Peyer's patch (tissue), 4 donors: ENCODE measurements at regions not wholly inside any gene's neighbourhood (a gene's known extent, or its start where the extent isn't known, plus 50 kb on each side); places are given as distances from the start of the nearest gene placed in this dataset.

Experiments
- DNase-seq, 3 donors: peaks; one replicate each; pipeline ENCODE4 v3.0.0-alpha.2; 2017 to 2019
- H3K27ac ChIP-seq, 4 donors: fragments of 200-600 bp; sonication (generic); one replicate each; pipeline ENCODE4 v1.5.1; 2016 to 2019
- H3K27me3 ChIP-seq, 2 donors: fragments of 200-600 bp; sonication (generic); one replicate each; pipeline ENCODE4 v1.5.1; 2019
- H3K36me3 ChIP-seq, 3 donors: fragments of 200-600 bp; sonication (generic); one replicate each; pipeline ENCODE4 v1.5.1; 2016 to 2019
- H3K4me1 ChIP-seq, 4 donors: fragments of 200-600 bp; sonication (generic); one replicate each; pipeline ENCODE4 v1.5.1; 2016 to 2019
- H3K4me3 ChIP-seq, 4 donors: fragments of 200-600 bp; sonication (generic); 1 replicate in 3 of 4; 2 replicates in 1 of 4; pipeline ENCODE4 v1.5.1; 2016 to 2019; ENCODE audit warnings: mild to moderate bottlenecking in 1 of 4
- H3K9me3 ChIP-seq, 4 donors: fragments of 200-600 bp; sonication (generic); one replicate each; pipeline ENCODE4 v1.5.1; 2016 to 2019; ENCODE audit warnings: mild to moderate bottlenecking in 1 of 4
- POLR2A ChIP-seq, 2 donors: fragments of 450-650 bp; IDR thresholded peaks; one replicate each; pipeline ENCODE4 v1.5.1; 2017; ENCODE audit warnings: antibody characterized with exemption in 2 of 2, mild to moderate bottlenecking in 2 of 2, moderate library complexity in 2 of 2
- TF ChIP-seq, protein P1 (sequence below), 6 experiments: fragments of 450-650 bp in 4 of 6; fragments of 200-600 bp in 2 of 6; sonication (generic) in 1 of 6; IDR thresholded peaks; one replicate each; pipeline ENCODE4 v1.5.1; 2017 to 2019; ENCODE audit warnings: antibody characterized with exemption in 6 of 6, mild to moderate bottlenecking in 3 of 6, moderate library complexity in 1 of 6

DNA sequence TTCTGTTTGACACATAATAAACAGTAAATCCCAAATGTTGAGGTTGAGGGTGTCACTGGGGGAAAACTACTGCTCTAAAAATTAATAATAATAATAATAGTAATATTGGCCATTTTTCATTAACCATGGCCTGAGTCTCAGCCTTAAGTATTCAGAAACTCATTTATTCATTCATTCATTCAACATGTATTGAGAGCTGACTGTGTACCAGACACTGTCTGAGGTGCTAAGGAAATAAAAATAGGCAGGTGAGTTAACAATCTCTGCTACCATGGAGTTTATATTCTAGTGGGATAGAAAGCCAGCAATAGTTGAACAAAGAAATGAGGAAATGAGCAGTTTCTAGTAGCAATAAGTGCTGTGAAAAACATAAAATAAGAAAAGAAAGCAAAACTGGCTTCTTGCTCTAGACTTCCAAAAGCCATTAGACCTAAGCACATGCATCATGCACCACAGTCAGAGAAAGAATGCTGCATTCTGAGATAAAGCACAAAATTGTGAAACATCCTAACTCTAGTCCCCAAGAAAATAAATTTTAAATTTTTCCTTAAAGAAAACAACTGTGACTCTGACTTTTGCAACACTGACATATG lies 278.7 kb downstream of the RCHY1 start:
- no peak overlapping the region for H3K4me3 ChIP-seq
- H3K4me1 ChIP-seq, result no peaks in the 10 kb centered on the region
- no peaks in the 10 kb centered on the region for H3K27me3 ChIP-seq
- no peak for TF ChIP-seq POLR2A (IDR thresholded peaks at IDR 0.05)
- TF ChIP-seq, protein P1, sequence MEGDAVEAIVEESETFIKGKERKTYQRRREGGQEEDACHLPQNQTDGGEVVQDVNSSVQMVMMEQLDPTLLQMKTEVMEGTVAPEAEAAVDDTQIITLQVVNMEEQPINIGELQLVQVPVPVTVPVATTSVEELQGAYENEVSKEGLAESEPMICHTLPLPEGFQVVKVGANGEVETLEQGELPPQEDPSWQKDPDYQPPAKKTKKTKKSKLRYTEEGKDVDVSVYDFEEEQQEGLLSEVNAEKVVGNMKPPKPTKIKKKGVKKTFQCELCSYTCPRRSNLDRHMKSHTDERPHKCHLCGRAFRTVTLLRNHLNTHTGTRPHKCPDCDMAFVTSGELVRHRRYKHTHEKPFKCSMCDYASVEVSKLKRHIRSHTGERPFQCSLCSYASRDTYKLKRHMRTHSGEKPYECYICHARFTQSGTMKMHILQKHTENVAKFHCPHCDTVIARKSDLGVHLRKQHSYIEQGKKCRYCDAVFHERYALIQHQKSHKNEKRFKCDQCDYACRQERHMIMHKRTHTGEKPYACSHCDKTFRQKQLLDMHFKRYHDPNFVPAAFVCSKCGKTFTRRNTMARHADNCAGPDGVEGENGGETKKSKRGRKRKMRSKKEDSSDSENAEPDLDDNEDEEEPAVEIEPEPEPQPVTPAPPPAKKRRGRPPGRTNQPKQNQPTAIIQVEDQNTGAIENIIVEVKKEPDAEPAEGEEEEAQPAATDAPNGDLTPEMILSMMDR (IDR thresholded peaks at IDR 0.05), result no peak
- H3K36me3 ChIP-seq, result no peaks in the 10 kb centered on the region
- H3K27ac ChIP-seq, result no peak overlapping the region
- no peaks in the 10 kb centered on the region for H3K9me3 ChIP-seq
- DNase-seq, result no peak

DNA sequence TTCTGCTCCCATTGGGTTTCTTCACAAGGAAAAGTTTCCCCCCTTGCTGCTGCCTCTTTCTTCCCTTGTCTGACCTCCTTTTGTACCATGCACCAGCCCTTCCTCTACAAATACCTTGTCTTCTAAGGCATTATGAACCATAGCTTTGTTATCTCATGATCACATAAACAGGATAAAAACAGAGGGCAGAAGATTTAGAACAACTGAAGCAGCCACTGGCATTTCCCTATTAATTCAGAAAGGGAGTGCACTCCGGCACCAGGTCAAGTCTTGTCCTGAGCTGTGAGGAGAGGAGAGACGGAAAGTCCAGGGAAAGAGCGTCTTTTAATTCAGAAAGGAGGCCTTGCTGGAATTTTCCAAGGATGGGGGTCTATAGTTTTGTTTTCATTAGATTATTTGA lies 281.7 kb downstream of the RCHY1 start:
- TF ChIP-seq, protein P1 (IDR thresholded peaks at IDR 0.05), result no peak
- no peak for TF ChIP-seq POLR2A (IDR thresholded peaks at IDR 0.05)
- no peak for DNase-seq

DNA sequence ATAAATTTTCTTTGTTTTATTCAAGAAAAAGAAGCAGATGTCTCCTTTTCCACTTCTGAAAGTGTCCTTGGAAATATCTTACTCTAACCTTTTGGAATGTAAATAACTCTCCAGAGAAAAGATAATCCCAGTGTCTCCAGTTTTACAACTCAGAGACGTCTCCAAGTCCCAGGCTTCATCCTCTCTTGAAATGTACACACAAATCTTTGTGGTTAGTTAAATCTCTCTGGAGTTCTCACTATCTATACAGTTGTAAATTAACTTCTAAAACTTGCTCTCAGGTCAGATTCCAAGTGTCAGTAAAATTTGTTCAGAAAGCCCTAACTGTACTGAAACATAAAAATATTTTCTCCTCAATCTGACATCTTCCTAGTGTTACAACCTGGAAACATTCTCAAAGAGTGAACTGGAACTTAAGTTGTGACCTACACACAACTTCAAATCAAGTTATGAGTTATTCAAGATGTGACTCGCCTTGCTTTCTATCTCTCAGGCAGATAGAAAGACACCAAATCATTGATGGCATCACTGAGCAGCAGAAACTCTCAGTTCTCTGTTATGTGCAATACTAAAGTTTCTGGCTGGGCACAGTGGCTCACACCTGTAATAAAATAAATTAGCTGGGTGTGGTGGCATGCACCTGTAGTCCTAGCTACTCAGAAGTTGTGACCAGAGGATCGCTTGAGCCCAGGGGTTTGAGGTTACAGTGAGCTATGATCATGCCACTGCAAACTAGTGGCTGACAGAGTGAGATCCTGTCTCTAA lies 284.2 kb downstream of the RCHY1 start:
- no peak overlapping the region for H3K4me3 ChIP-seq
- TF ChIP-seq, protein P1 (IDR thresholded peaks at IDR 0.05), result no peak
- TF ChIP-seq POLR2A (IDR thresholded peaks at IDR 0.05), result no peak
- no peak overlapping the region for H3K27ac ChIP-seq
- no peaks in the 10 kb centered on the region for H3K4me1 ChIP-seq
- no peaks in the 10 kb centered on the region for H3K27me3 ChIP-seq
- no peaks in the 10 kb centered on the region for H3K9me3 ChIP-seq
- H3K36me3 ChIP-seq, result no peaks in the 10 kb centered on the region
- no peak for DNase-seq

More for the DNA sequence above, 281.7 kb downstream of the RCHY1 start:
- Histone ChIP-seq H3K4me1 (no peaks in the 10 kb centered on the region), H3K36me3 (no peaks in the 10 kb centered on the region), H3K4me3 (no peak overlapping the region), H3K9me3 (no peaks in the 10 kb centered on the region), H3K27me3 (no peaks in the 10 kb centered on the region), H3K27ac (no peak overlapping the region)

DNA sequence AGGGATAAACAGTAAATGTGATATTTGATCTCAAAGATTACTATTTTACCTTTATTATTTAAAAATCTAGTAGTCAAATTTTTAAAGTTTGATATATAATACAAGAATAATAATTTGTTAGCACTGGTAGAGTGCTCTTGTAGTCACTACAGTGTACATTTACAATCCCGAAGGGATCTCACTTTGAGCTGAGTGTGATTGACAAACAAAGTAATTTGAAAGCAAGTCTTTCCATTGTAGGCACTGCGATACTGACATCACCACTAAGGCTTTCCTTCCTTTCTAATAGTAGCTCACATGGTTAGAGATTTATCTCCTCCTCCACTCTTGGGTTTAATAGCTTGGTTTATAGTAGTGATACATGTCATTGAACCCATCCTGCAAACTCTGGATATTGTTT lies 280.6 kb downstream of the PARM1 start:
- H3K36me3 ChIP-seq, result no peaks in the 10 kb centered on the region
- no peak overlapping the region for H3K4me3 ChIP-seq
- H3K9me3 ChIP-seq, result no peaks in the 10 kb centered on the region
- TF ChIP-seq, protein P1 (IDR thresholded peaks at IDR 0.05), result no peak
- no peak for TF ChIP-seq POLR2A (IDR thresholded peaks at IDR 0.05)
- no peak for DNase-seq
- no peaks in the 10 kb centered on the region for H3K27me3 ChIP-seq
- H3K4me1 ChIP-seq, result no peaks in the 10 kb centered on the region
- no peak overlapping the region for H3K27ac ChIP-seq

DNA sequence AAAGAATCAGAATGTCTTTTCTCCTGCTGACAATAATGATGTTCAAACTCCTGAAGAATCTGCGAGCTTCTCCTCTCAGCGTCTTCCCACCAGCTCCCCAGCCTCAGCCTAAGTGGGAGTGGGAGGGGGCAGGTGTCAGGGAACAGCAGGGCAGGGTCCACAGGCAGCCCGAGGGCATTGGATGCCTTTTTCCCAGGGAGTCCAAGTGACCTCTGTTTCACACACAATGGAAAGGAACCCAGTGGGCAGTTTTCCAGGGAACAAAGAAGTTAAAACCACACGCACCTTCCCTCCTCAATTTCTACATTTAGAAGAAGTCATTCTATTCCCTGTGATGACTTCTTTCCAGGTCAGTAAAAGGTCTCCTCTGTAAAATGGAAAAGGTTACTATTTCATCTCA lies 278.5 kb downstream of the PARM1 start:
- Histone ChIP-seq H3K4me1 (no peaks in the 10 kb centered on the region), H3K27me3 (no peaks in the 10 kb centered on the region), H3K27ac (no peak overlapping the region), H3K9me3 (no peaks in the 10 kb centered on the region), H3K4me3 (no peak overlapping the region), H3K36me3 (no peaks in the 10 kb centered on the region)
- no peak for DNase-seq
- TF ChIP-seq, protein P1 (IDR thresholded peaks at IDR 0.05), result no peak
- TF ChIP-seq POLR2A (IDR thresholded peaks at IDR 0.05), result no peak
